Caco-2 (cell line): ENCODE measurements at regions not wholly inside any gene's neighbourhood (a gene's known extent, or its start where the extent isn't known, plus 50 kb on each side); places are given as distances from the start of the nearest gene placed in this dataset.

Experiments
- BruUV-seq: library from RNA; stranded (reverse); fragments of 400-500 nt; replicated peaks from 2 replicates; lab custom pipeline; 2021; lab: Mats Ljungman, UMichigan
- CTCF ChIA-PET: fragments of 300-600 bp; sonication (Branson Sonifier 250); formaldehyde crosslinking; loops from one replicate; lab custom pipeline; 2022; ENCODE audit warnings: antibody characterized with exemption; lab: Charles Lee
- POLR2A ChIA-PET: fragments of 300-600 bp; sonication (Branson Sonifier 250); formaldehyde crosslinking; loops from one replicate; lab custom pipeline; 2022; ENCODE audit warnings: antibody characterized with exemption; lab: Charles Lee
- DNase-seq, 2 experiments: peaks; one replicate each; pipeline versions ENCODE4 v3.0.0 to v3.0.0-alpha.2; 2020 to 2022
- H3K27me3 ChIP-seq: replicated peaks from 2 replicates; pipeline ENCODE4 v1.6.0; 2011; ENCODE audit warnings: low read length; ENCODE audit not compliant: control insufficient read depth, insufficient read depth
- H3K36me3 ChIP-seq: 2 replicates; pipeline ENCODE4 v1.5.1; 2011; ENCODE audit warnings: low read length; ENCODE audit not compliant: control insufficient read depth, insufficient read depth
- H3K4me1 ChIP-seq: fragments of 250-450 bp; sonication (Bioruptor Pico); 2 replicates; pipeline ENCODE4 v1.5.1; 2020; ENCODE audit warnings: mild to moderate bottlenecking
- H3K4me3 ChIP-seq: 2 replicates; pipeline ENCODE4 v1.5.1; 2011; ENCODE audit warnings: low read depth, mild to moderate bottlenecking, control low read depth, low read length
- H3K9me3 ChIP-seq: fragments of 250-450 bp; sonication (Bioruptor Pico); 2 replicates; pipeline ENCODE4 v1.5.1; 2020; ENCODE audit warnings: mild to moderate bottlenecking, moderate library complexity
- H3K27ac Mint-ChIP-seq: one replicate; pipeline ENCODE4 v1.8.0; 2022; ENCODE audit warnings: mixed read lengths; ENCODE audit not compliant: unreplicated experiment
- H3K27me3 Mint-ChIP-seq: one replicate; pipeline ENCODE4 v1.8.0; 2022; ENCODE audit warnings: mixed read lengths; ENCODE audit not compliant: insufficient read depth, unreplicated experiment
- H3K36me3 Mint-ChIP-seq: one replicate; pipeline ENCODE4 v1.8.0; 2022; ENCODE audit warnings: mild to moderate bottlenecking, mixed read lengths; ENCODE audit not compliant: insufficient read depth, unreplicated experiment
- H3K4me1 Mint-ChIP-seq: one replicate; pipeline ENCODE4 v1.8.0; 2022; ENCODE audit warnings: low read depth, mixed read lengths; ENCODE audit not compliant: unreplicated experiment
- H3K4me3 Mint-ChIP-seq: one replicate; pipeline ENCODE4 v1.8.0; 2022; ENCODE audit warnings: mild to moderate bottlenecking, moderate library complexity, mixed read lengths; ENCODE audit not compliant: unreplicated experiment
- H3K9me3 Mint-ChIP-seq: one replicate; pipeline ENCODE4 v1.8.0; 2022; ENCODE audit warnings: mixed read lengths; ENCODE audit not compliant: unreplicated experiment
- intact Hi-C: fragments of 100-400 bp; cut with micrococcal nuclease; formaldehyde crosslinking; loops from one replicate; pipeline ENCODE4 v1.10.0; 2022; ENCODE audit not compliant: unreplicated experiment
- TF ChIP-seq, protein P1 (sequence below), 2 experiments: fragments of 200-600 bp in 1 of 2; IDR thresholded peaks; 1 replicate in 1 of 2; 2 replicates in 1 of 2; pipeline versions ENCODE4 v1.5.1 to v1.8.0; 2011 to 2022; ENCODE audit warnings: antibody characterized with exemption in 1 of 2, control low read depth in 1 of 2, inconsistent platforms in 1 of 2, low read depth in 1 of 2, low read length in 1 of 2, mild to moderate bottlenecking in 1 of 2, moderate library complexity in 1 of 2; ENCODE audit not compliant: insufficient read depth in 1 of 2, severe bottlenecking in 1 of 2, unreplicated experiment in 1 of 2

DNA sequence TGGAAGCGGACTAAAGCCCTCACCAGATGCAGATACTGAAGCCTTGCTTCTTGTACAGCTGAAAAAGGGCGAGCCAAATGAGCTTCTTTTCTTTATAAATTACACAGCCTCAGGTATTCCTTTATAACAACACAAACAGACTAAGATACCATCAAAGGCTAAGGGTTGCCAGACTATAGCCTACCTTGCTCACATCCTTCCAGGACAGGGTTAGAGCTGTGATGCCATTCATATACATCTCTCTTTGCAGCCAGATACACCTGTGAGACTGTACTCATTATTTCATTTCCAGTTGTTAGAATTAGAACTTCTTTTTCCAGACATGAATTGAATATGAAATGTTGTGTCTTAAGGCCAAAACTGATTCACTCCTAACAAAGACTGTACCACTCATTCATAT, 262.8 kb upstream of the NR2F2 start:
- no peak overlapping the region for H3K4me3 Mint-ChIP-seq
- CTCF ChIA-PET = interaction anchor here (0.6 kb wide), 1 partner anchor 808 kb away, joined by 4 read pairs; no protein-coding TSS in a partner anchor
- Histone ChIP-seq H3K4me1 (peaks cover 53% of the 10 kb centered on the region), H3K36me3 (no peaks in the 10 kb centered on the region), H3K9me3 (peaks cover 10% of the 10 kb centered on the region), H3K4me3 (no peak overlapping the region), H3K27me3 (no peaks in the 10 kb centered on the region)
- peaks cover 13% of the 10 kb centered on the region for H3K36me3 Mint-ChIP-seq
- H3K4me1 Mint-ChIP-seq = peaks cover 18% of the 10 kb centered on the region
- POLR2A ChIA-PET = no interaction called here
- H3K27me3 Mint-ChIP-seq = no peaks in the 10 kb centered on the region
- BruUV-seq = no TSS peak
- peaks cover 14% of the 10 kb centered on the region for H3K9me3 Mint-ChIP-seq
- TF ChIP-seq, protein P1, sequence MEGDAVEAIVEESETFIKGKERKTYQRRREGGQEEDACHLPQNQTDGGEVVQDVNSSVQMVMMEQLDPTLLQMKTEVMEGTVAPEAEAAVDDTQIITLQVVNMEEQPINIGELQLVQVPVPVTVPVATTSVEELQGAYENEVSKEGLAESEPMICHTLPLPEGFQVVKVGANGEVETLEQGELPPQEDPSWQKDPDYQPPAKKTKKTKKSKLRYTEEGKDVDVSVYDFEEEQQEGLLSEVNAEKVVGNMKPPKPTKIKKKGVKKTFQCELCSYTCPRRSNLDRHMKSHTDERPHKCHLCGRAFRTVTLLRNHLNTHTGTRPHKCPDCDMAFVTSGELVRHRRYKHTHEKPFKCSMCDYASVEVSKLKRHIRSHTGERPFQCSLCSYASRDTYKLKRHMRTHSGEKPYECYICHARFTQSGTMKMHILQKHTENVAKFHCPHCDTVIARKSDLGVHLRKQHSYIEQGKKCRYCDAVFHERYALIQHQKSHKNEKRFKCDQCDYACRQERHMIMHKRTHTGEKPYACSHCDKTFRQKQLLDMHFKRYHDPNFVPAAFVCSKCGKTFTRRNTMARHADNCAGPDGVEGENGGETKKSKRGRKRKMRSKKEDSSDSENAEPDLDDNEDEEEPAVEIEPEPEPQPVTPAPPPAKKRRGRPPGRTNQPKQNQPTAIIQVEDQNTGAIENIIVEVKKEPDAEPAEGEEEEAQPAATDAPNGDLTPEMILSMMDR (IDR thresholded peaks at IDR 0.05; ENCODE audit: insufficient read depth in 1 of 2, low read depth in 1 of 2, low read length in 1 of 2, severe bottlenecking in 1 of 2, unreplicated experiment in 1 of 2) = no peak
- intact Hi-C loops = loop anchor here (1.0 kb wide), 1 partner anchor 104 kb away; no protein-coding TSS in a partner anchor
- DNase-seq = no peak
- H3K27ac Mint-ChIP-seq = peak overlapping the region; percentile 70

DNA sequence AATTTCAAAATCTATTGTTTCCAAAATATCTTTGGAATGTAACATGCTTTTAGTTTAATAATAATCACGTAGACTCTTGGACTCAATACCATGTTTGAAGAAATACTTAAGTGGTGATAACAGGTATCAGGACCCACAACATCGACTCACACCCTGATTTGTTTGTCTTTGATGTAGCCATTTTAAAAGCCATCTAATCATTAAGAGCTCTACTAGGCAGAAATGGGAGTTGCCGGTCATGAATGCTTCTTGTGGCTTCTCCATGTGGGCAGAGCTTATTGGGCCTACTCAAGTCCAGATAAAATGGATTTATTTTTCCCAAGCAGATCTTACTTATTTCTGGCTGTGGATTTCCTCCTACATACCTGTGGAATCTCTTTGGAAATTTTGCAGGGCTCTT, 261.6 kb upstream of the NR2F2 start:
- Histone ChIP-seq H3K9me3 (peaks cover 10% of the 10 kb centered on the region), H3K4me1 (peaks cover 52% of the 10 kb centered on the region), H3K36me3 (no peaks in the 10 kb centered on the region), H3K4me3 (no peak overlapping the region), H3K27me3 (no peaks in the 10 kb centered on the region)
- ChIA-PET CTCF (no interaction called here), POLR2A (interaction anchor here (0.6 kb wide), 1 partner anchor 196 kb away, joined by 3 read pairs; no protein-coding TSS in a partner anchor)
- peaks cover 10% of the 10 kb centered on the region for H3K9me3 Mint-ChIP-seq
- intact Hi-C loops = loop anchor here (1.0 kb wide), 1 partner anchor 102 kb away; no protein-coding TSS in a partner anchor
- peak; percentile 46 to 60 for DNase-seq
- BruUV-seq = no TSS peak
- peaks cover 12% of the 10 kb centered on the region for H3K4me1 Mint-ChIP-seq
- TF ChIP-seq, protein P1 (IDR thresholded peaks at IDR 0.05; ENCODE audit: insufficient read depth in 1 of 2, low read depth in 1 of 2, low read length in 1 of 2, severe bottlenecking in 1 of 2, unreplicated experiment in 1 of 2) = no peak
- H3K27ac Mint-ChIP-seq = peak overlapping the region; percentile 57
- no peaks in the 10 kb centered on the region for H3K27me3 Mint-ChIP-seq
- peaks cover 10% of the 10 kb centered on the region for H3K36me3 Mint-ChIP-seq
- no peak overlapping the region for H3K4me3 Mint-ChIP-seq

DNA sequence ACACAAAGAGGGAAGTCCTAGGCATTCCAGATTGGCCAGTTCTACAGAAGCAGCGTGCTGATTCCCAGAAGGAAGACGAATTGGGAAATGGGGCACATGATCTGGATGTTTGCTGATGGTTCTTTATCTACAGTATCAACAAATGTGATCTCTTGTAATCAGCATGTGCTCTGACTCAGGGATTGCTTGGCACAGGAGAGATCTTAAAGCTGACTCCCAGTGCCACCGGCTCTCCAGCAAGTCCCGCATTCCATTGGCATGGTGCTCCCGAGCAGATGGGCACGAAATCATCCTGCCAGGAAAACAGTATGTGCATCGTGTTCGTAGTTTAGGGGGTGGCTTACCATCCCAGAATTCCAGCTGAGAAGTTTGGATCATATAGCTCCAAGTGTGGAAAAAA, 259.9 kb upstream of the NR2F2 start:
- H3K9me3 ChIP-seq = no peaks in the 10 kb centered on the region; the same call in 1 of the 2 replicates
- no peaks in the 10 kb centered on the region for H3K36me3 Mint-ChIP-seq
- DNase-seq = peak in 1 of 2 experiments; percentile 19
- no peak overlapping the region for H3K4me3 ChIP-seq
- H3K27me3 ChIP-seq = no peaks in the 10 kb centered on the region
- peaks cover 36% of the 10 kb centered on the region for H3K4me1 ChIP-seq
- TF ChIP-seq, protein P1 (IDR thresholded peaks at IDR 0.05; ENCODE audit: insufficient read depth in 1 of 2, low read depth in 1 of 2, low read length in 1 of 2, severe bottlenecking in 1 of 2, unreplicated experiment in 1 of 2) = no peak
- CTCF ChIA-PET = no interaction called here
- H3K4me3 Mint-ChIP-seq = no peak overlapping the region
- intact Hi-C loops = no loop called here
- H3K27me3 Mint-ChIP-seq = no peaks in the 10 kb centered on the region
- no peaks in the 10 kb centered on the region for H3K36me3 ChIP-seq
- H3K4me1 Mint-ChIP-seq = no peaks in the 10 kb centered on the region
- H3K27ac Mint-ChIP-seq = no peak overlapping the region
- POLR2A ChIA-PET = no interaction called here
- no TSS peak for BruUV-seq
- no peaks in the 10 kb centered on the region for H3K9me3 Mint-ChIP-seq
